ENCODE measurements at regions not wholly inside any gene's neighbourhood (a gene's known extent, or its start where the extent isn't known, plus 50 kb on each side); places are given as distances from the start of the nearest gene placed in this dataset.

GRCh38 chr12:30151831-30152230 is 368.1 kb upstream of the TMTC1 start:
- no peak for DNase-seq (ENCODE audit: low read depth in 2 of 2)

- no peak for DNase-seq (ENCODE audit: low read depth in 2 of 2)
Measured at GRCh38 chr12:30146561-30146960, 362.8 kb upstream of the TMTC1 start.

- DNase-seq (ENCODE audit: low read depth in 2 of 2), result no peak
Measured at GRCh38 chr12:30145684-30146032, 361.9 kb upstream of the TMTC1 start.

- DNase-seq (ENCODE audit: low read depth in 2 of 2), result no peak
Measured at GRCh38 chr12:30144777-30145683, 361.3 kb upstream of the TMTC1 start.

GRCh38 chr12:30142301-30142700 is 358.6 kb upstream of the TMTC1 start:
- no peak for DNase-seq (ENCODE audit: low read depth in 2 of 2)

- DNase-seq (ENCODE audit: low read depth in 2 of 2), result no peak
Measured at GRCh38 chr12:30138483-30138882, 354.7 kb upstream of the TMTC1 start.

- no peak for DNase-seq (ENCODE audit: low read depth in 2 of 2)
Measured at GRCh38 chr12:30136696-30137095, 353.0 kb upstream of the TMTC1 start.

GRCh38 chr12:30135776-30136175 is 352.0 kb upstream of the TMTC1 start:
- DNase-seq (ENCODE audit: low read depth in 2 of 2), result no peak

- DNase-seq (ENCODE audit: low read depth in 2 of 2), result no peak
Measured at GRCh38 chr12:30134229-30134628, 350.5 kb upstream of the TMTC1 start.

- DNase-seq (ENCODE audit: low read depth in 2 of 2), result no peak
Measured at GRCh38 chr12:30126944-30127343, 343.2 kb upstream of the TMTC1 start.

GRCh38 chr12:30120522-30120921 is 336.8 kb upstream of the TMTC1 start:
- no peak for DNase-seq (ENCODE audit: low read depth in 2 of 2)

GRCh38 chr12:30117483-30117882 is 333.7 kb upstream of the TMTC1 start:
- DNase-seq (ENCODE audit: low read depth in 2 of 2), result no peak

GRCh38 chr12:30111719-30112118 is 328.0 kb upstream of the TMTC1 start:
- no peak for DNase-seq (ENCODE audit: low read depth in 2 of 2)

GRCh38 chr12:30110958-30111586 is 327.3 kb upstream of the TMTC1 start:
- DNase-seq (ENCODE audit: low read depth in 2 of 2), result no peak

- DNase-seq (ENCODE audit: low read depth in 2 of 2), result no peak
Measured at GRCh38 chr12:30110498-30110897, 326.8 kb upstream of the TMTC1 start.

GRCh38 chr12:30108666-30109065 is 324.9 kb upstream of the TMTC1 start:
- DNase-seq (ENCODE audit: low read depth in 2 of 2), result no peak

GRCh38 chr12:30106204-30106965 is 322.6 kb upstream of the TMTC1 start:
- no peak for DNase-seq (ENCODE audit: low read depth in 2 of 2)

GRCh38 chr12:30105505-30105904 is 321.8 kb upstream of the TMTC1 start:
- no peak for DNase-seq (ENCODE audit: low read depth in 2 of 2)

GRCh38 chr12:30104971-30105370 is 321.2 kb upstream of the TMTC1 start:
- no peak for DNase-seq (ENCODE audit: low read depth in 2 of 2)

GRCh38 chr12:30100741-30101140 is 317.0 kb upstream of the TMTC1 start:
- DNase-seq (ENCODE audit: low read depth in 2 of 2), result no peak

GRCh38 chr12:30098677-30099076 is 314.9 kb upstream of the TMTC1 start:
- no peak for DNase-seq (ENCODE audit: low read depth in 2 of 2)

- DNase-seq (ENCODE audit: low read depth in 2 of 2), result no peak
Measured at GRCh38 chr12:30095511-30095910, 311.8 kb upstream of the TMTC1 start.
